SW 1271 (cell line): ENCODE measurements at regions not wholly inside any gene's neighbourhood (a gene's known extent, or its start where the extent isn't known, plus 50 kb on each side); places are given as distances from the start of the nearest gene placed in this dataset.

Source experiments
- DNase-seq, 2 experiments: peaks; one replicate each; lab custom pipeline; 2025; lab: John Stamatoyannopoulos, UW

- no peak for DNase-seq
Observed at GRCh38 chr6:44531442-44532015, 144.0 kb downstream of the CDC5L start.

- no peak for DNase-seq
Observed at GRCh38 chr6:44533421-44533820, 145.9 kb downstream of the CDC5L start.

- no peak for DNase-seq
Observed at GRCh38 chr6:44534291-44534690, 146.8 kb downstream of the CDC5L start.

- no peak for DNase-seq
Observed at GRCh38 chr6:44535446-44535845, 147.9 kb downstream of the CDC5L start.

GRCh38 chr6:44535967-44536366, 148.5 kb downstream of the CDC5L start:
- DNase-seq = no peak

GRCh38 chr6:44537306-44538049, 150.0 kb downstream of the CDC5L start:
- no peak for DNase-seq

GRCh38 chr6:44538131-44538806, 150.8 kb downstream of the CDC5L start:
- DNase-seq = no peak

GRCh38 chr6:44538807-44539201, 151.3 kb downstream of the CDC5L start:
- no peak for DNase-seq

GRCh38 chr6:44539701-44540355, 152.3 kb downstream of the CDC5L start:
- no peak for DNase-seq

GRCh38 chr6:44540881-44541280, 153.4 kb downstream of the CDC5L start:
- DNase-seq = no peak

- no peak for DNase-seq
Observed at GRCh38 chr6:44542401-44543116, 155.1 kb downstream of the CDC5L start.

- DNase-seq = no peak
Observed at GRCh38 chr6:44543664-44544063, 156.2 kb downstream of the CDC5L start.

- DNase-seq = no peak
Observed at GRCh38 chr6:44545224-44545623, 157.7 kb downstream of the CDC5L start.

GRCh38 chr6:44548319-44548718, 160.8 kb downstream of the CDC5L start:
- DNase-seq = no peak

GRCh38 chr6:44549516-44549915, 162.0 kb downstream of the CDC5L start:
- no peak for DNase-seq

GRCh38 chr6:44554194-44554593, 166.7 kb downstream of the CDC5L start:
- DNase-seq = no peak

GRCh38 chr6:44554861-44555260, 167.4 kb downstream of the CDC5L start:
- DNase-seq = no peak

GRCh38 chr6:44556046-44556445, 168.5 kb downstream of the CDC5L start:
- DNase-seq = no peak

GRCh38 chr6:44558024-44558831, 170.7 kb downstream of the CDC5L start:
- no peak for DNase-seq

- no peak for DNase-seq
Observed at GRCh38 chr6:44558832-44559251, 171.3 kb downstream of the CDC5L start.
